ENCODE measurements at regions not wholly inside any gene's neighbourhood (a gene's known extent, or its start where the extent isn't known, plus 50 kb on each side); places are given as distances from the start of the nearest gene placed in this dataset.

DNA sequence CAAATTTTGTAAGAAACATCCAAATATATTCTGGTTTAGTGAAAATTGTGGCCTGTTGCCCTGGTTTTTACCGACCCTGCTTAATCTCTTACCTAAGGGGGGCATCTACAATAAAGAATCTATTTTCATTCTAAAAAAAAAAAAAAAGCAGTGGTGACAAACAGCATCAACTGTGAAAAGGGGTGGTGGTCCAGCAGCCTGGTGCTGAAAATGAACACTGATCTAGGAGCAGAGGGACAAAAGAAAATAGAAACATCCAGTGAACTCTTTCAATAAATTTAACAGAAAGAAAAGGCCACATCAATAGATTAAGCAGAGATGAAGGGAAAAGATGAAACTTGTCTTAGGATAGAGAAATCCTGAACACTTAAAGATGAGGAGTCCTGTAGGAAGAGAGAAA, 348.7 kb upstream of the GRAMD2B start:
- TF ChIP-seq, protein P1, sequence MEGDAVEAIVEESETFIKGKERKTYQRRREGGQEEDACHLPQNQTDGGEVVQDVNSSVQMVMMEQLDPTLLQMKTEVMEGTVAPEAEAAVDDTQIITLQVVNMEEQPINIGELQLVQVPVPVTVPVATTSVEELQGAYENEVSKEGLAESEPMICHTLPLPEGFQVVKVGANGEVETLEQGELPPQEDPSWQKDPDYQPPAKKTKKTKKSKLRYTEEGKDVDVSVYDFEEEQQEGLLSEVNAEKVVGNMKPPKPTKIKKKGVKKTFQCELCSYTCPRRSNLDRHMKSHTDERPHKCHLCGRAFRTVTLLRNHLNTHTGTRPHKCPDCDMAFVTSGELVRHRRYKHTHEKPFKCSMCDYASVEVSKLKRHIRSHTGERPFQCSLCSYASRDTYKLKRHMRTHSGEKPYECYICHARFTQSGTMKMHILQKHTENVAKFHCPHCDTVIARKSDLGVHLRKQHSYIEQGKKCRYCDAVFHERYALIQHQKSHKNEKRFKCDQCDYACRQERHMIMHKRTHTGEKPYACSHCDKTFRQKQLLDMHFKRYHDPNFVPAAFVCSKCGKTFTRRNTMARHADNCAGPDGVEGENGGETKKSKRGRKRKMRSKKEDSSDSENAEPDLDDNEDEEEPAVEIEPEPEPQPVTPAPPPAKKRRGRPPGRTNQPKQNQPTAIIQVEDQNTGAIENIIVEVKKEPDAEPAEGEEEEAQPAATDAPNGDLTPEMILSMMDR (IDR thresholded peaks at IDR 0.05; ENCODE audit: unreplicated experiment): no peak
- Mint-ChIP-seq H3K4me3 (ENCODE audit: low read depth, unreplicated experiment) (no peak overlapping the region), H3K36me3 (ENCODE audit: insufficient read depth, unreplicated experiment) (no peaks in the 10 kb centered on the region), H3K4me1 (ENCODE audit: low read depth, unreplicated experiment) (no peaks in the 10 kb centered on the region), H3K27me3 (ENCODE audit: unreplicated experiment) (no peaks in the 10 kb centered on the region), H3K9me3 (ENCODE audit: low read depth, unreplicated experiment) (peaks cover 7% of the 10 kb centered on the region), H3K27ac (ENCODE audit: unreplicated experiment) (no peak overlapping the region)
- no TSS peak for BruUV-seq (replicated peaks)
- intact Hi-C loops (cut with micrococcal nuclease; ENCODE audit: unreplicated experiment): no loop called here
- CTCF ChIA-PET: no interaction called here
- no peak for DNase-seq

DNA sequence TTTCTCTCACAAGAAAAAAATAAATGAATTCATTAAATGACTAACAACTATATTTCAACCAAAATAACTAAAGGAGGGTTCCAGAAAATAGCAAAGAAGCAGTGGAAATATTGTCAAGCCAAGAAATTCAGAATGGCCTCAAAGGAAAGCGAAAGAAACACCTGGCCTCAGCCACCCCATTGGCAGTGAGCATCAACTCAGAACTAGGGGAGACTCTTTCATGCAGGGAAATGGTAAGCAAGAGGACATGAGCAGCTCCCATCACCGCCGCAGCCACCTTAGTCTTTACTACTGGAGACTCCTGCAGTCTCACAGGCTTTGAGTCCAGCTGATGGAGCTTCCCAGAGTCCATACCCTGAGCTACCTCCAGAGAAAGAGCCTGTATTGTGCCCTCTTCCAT, 343.9 kb upstream of the GRAMD2B start:
- CTCF ChIA-PET: interaction anchor here (0.6 to 0.9 kb wide), 2 partner anchors 37 to 359 kb away, joined by 3 read pairs; no protein-coding TSS in a partner anchor
- Mint-ChIP-seq H3K4me3 (ENCODE audit: low read depth, unreplicated experiment) (no peak overlapping the region), H3K4me1 (ENCODE audit: low read depth, unreplicated experiment) (no peaks in the 10 kb centered on the region), H3K9me3 (ENCODE audit: low read depth, unreplicated experiment) (peaks cover 4% of the 10 kb centered on the region), H3K36me3 (ENCODE audit: insufficient read depth, unreplicated experiment) (no peaks in the 10 kb centered on the region), H3K27ac (ENCODE audit: unreplicated experiment) (no peak overlapping the region), H3K27me3 (ENCODE audit: unreplicated experiment) (no peaks in the 10 kb centered on the region)
- intact Hi-C loops (cut with micrococcal nuclease; ENCODE audit: unreplicated experiment): no loop called here
- TF ChIP-seq, protein P1 (IDR thresholded peaks at IDR 0.05; ENCODE audit: unreplicated experiment): no peak
- DNase-seq: no peak
- BruUV-seq (replicated peaks): no TSS peak

DNA sequence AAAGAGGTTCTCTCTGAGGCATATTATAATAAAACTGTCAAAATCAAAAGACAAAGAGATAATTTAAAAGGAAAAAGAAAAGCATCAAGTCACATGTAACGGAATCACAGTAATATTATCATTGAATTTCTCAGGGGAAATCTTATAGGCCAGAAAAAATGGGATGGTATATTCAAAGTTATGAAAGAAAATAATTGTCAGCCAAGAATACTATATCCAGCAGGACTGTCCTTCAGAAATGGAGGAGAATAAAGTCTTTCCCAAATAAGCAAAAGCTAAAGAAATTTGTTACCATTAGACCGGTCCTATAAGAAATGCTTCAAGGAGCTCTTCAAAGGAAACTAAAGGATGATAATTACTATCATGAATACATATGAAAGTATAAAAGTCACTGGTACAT, 342.0 kb upstream of the GRAMD2B start:
- H3K4me3 Mint-ChIP-seq (ENCODE audit: low read depth, unreplicated experiment): no peak overlapping the region
- intact Hi-C loops (cut with micrococcal nuclease; ENCODE audit: unreplicated experiment): no loop called here
- no peak for DNase-seq
- CTCF ChIA-PET: no interaction called here
- TF ChIP-seq, protein P1 (IDR thresholded peaks at IDR 0.05; ENCODE audit: unreplicated experiment): no peak
- no peak overlapping the region for H3K27ac Mint-ChIP-seq (ENCODE audit: unreplicated experiment)
- no TSS peak for BruUV-seq (replicated peaks)
- H3K9me3 Mint-ChIP-seq (ENCODE audit: low read depth, unreplicated experiment): peaks cover 7% of the 10 kb centered on the region
- H3K36me3 Mint-ChIP-seq (ENCODE audit: insufficient read depth, unreplicated experiment): no peaks in the 10 kb centered on the region
- no peaks in the 10 kb centered on the region for H3K27me3 Mint-ChIP-seq (ENCODE audit: unreplicated experiment)
- no peaks in the 10 kb centered on the region for H3K4me1 Mint-ChIP-seq (ENCODE audit: low read depth, unreplicated experiment)

DNA sequence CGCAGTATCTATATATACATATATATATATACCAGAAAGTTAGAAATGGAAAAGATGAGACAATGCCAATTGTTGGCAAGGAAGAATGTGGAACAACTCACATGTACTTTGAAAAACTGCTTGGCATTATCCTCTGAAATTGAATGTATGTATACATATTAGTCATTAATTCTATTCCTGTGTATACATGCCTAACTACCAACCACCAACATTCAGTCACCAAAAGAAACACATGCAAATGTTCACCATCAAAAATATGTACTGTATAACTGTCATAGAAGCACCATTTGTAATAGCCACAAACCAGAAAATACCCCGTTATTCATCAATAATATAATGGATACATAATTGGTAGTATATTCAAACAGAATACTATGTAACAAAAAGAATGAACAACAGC, 330.2 kb upstream of the GRAMD2B start:
- intact Hi-C loops (cut with micrococcal nuclease; ENCODE audit: unreplicated experiment): no loop called here
- TF ChIP-seq, protein P1 (IDR thresholded peaks at IDR 0.05; ENCODE audit: unreplicated experiment): no peak
- Mint-ChIP-seq H3K36me3 (ENCODE audit: insufficient read depth, unreplicated experiment) (no peaks in the 10 kb centered on the region), H3K4me1 (ENCODE audit: low read depth, unreplicated experiment) (no peaks in the 10 kb centered on the region), H3K9me3 (ENCODE audit: low read depth, unreplicated experiment) (peaks cover 10% of the 10 kb centered on the region), H3K4me3 (ENCODE audit: low read depth, unreplicated experiment) (no peak overlapping the region), H3K27me3 (ENCODE audit: unreplicated experiment) (no peaks in the 10 kb centered on the region), H3K27ac (ENCODE audit: unreplicated experiment) (no peak overlapping the region)
- CTCF ChIA-PET: no interaction called here
- no peak for DNase-seq
- BruUV-seq (replicated peaks): no TSS peak

DNA sequence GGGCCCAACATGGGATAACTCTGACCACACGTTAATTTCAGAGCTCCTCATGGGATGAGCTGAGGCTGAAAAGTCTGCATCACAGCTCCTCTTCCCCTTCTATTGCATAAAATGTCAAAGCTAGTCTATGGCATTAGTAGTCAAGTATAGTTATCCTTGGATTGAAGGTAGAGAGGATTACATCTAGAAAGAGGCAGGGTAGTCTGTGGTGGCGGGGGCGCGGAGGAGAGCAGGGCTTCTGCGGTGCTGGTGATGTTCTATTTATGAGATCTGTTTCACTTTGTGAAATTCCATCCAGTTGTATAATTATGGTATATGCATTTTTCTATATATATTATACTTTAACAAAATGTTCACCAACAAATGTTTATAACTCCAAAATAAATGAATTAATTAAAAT, 329.5 kb upstream of the GRAMD2B start:
- TF ChIP-seq, protein P1 (IDR thresholded peaks at IDR 0.05; ENCODE audit: unreplicated experiment): no peak
- CTCF ChIA-PET: no interaction called here
- H3K36me3 Mint-ChIP-seq (ENCODE audit: insufficient read depth, unreplicated experiment): no peaks in the 10 kb centered on the region
- peaks cover 7% of the 10 kb centered on the region for H3K9me3 Mint-ChIP-seq (ENCODE audit: low read depth, unreplicated experiment)
- no TSS peak for BruUV-seq (replicated peaks)
- no peak overlapping the region for H3K27ac Mint-ChIP-seq (ENCODE audit: unreplicated experiment)
- no peak for DNase-seq
- no peaks in the 10 kb centered on the region for H3K4me1 Mint-ChIP-seq (ENCODE audit: low read depth, unreplicated experiment)
- H3K27me3 Mint-ChIP-seq (ENCODE audit: unreplicated experiment): no peaks in the 10 kb centered on the region
- intact Hi-C loops (cut with micrococcal nuclease; ENCODE audit: unreplicated experiment): no loop called here
- H3K4me3 Mint-ChIP-seq (ENCODE audit: low read depth, unreplicated experiment): no peak overlapping the region
